Kidney (tissue), 13 donors: ENCODE measurements at regions not wholly inside any gene's neighbourhood (a gene's known extent, or its start where the extent isn't known, plus 50 kb on each side); places are given as distances from the start of the nearest gene placed in this dataset.
A peak's percentile ranks its signal among the peaks of the same experiment; 100 is the strongest.

Experiments used
- DNase-seq, 5 donors: peaks; one replicate each; pipeline ENCODE4 v3.0.0-alpha.2; 2013 to 2020
- FAIRE-seq: peaks from 2 replicates; lab custom pipeline; 2012; peaks lifted over from hg19 to GRCh38; lab: Jason Lieb, UNC
- H3K27ac ChIP-seq, 2 donors: one replicate each; pipeline ENCODE4 v1.7.0; 2013; ENCODE audit warnings: low read depth in 2 of 2, low read length in 2 of 2, inconsistent platforms in 1 of 2
- H3K27me3 ChIP-seq: one replicate; pipeline ENCODE4 v1.7.1; 2013; ENCODE audit warnings: low read length, inconsistent platforms; ENCODE audit not compliant: control insufficient read depth, insufficient read depth
- H3K36me3 ChIP-seq, 3 donors: one replicate each; pipeline versions ENCODE4 v1.7.0 to v1.7.1; 2013; ENCODE audit warnings: low read length in 3 of 3, control low read depth in 1 of 3, inconsistent platforms in 1 of 3; ENCODE audit not compliant: insufficient read depth in 3 of 3, control insufficient read depth in 2 of 3
- H3K4me1 ChIP-seq, 3 donors: one replicate each; pipeline versions ENCODE4 v1.7.0 to v1.7.1; 2013; ENCODE audit warnings: low read length in 3 of 3, inconsistent platforms in 1 of 3, low read depth in 1 of 3; ENCODE audit not compliant: control insufficient read depth in 2 of 3, insufficient read depth in 2 of 3
- H3K4me3 ChIP-seq, 3 donors: one replicate each; pipeline versions ENCODE4 v1.7.0 to v1.8.1; 2013; ENCODE audit warnings: low read length in 3 of 3, control low read depth in 1 of 3, inconsistent platforms in 1 of 3
- H3K9ac ChIP-seq, 3 donors: one replicate each; pipeline versions ENCODE4 v1.7.0 to v1.7.1; 2013; ENCODE audit warnings: low read length in 3 of 3, control low read depth in 1 of 3, inconsistent platforms in 1 of 3
- H3K9me3 ChIP-seq, 3 donors: one replicate each; pipeline versions ENCODE4 v1.7.0 to v1.7.1; 2013; ENCODE audit warnings: low read length in 3 of 3, control low read depth in 1 of 3, inconsistent platforms in 1 of 3; ENCODE audit not compliant: control insufficient read depth in 2 of 3, insufficient read depth in 1 of 3
- intact Hi-C: fragments of 100-400 bp; cut with DNase I; formaldehyde crosslinking; loops from one replicate; pipeline ENCODE4 v1.11.1; 2022
- TF ChIP-seq, protein P1 (sequence below): IDR thresholded peaks from 3 replicates; pipeline ENCODE4 v1.5.1; 2012; ENCODE audit warnings: mild to moderate bottlenecking, moderate library complexity, borderline replicate concordance; ENCODE audit not compliant: insufficient read depth; ENCODE audit errors: extremely low read depth
- donor health status: control.
- donor health status: control.
- donor health status: control.
- donor health status: control.
- donor health status: control.
- donor health status: DM: yes; HTN: yes; CAD: no.
- donor health status: Normal renal cell carcinoma (clear cell type).

DNA sequence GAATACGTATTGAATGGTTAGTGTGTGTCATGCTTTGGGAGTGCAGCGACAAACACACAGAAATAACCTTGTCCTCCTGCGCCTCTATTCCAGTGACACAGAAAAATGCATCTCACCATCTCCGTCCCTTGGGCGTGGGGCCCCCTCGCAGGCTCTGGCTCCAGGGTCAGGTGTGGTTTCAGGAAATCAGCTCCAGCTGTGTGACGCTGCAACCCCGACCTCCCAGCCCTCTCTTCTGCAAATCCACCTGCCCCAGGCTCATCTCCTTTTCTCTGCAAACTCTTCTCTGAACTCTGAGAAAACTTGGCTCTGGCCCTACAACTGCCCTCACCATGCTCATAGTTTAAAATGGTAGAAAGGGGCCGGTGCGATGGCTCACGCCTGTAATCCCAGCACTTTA is 51.3 kb upstream of the ZNF536 start:
- Histone ChIP-seq H3K4me1 (peaks cover 0 to 5% (median 0%) of the 10 kb centered on the region in 3 donors), H3K27ac (no peak overlapping the region), H3K36me3 (no peaks in the 10 kb centered on the region), H3K27me3 (no peaks in the 10 kb centered on the region), H3K9me3 (no peaks in the 10 kb centered on the region), H3K9ac (no peak overlapping the region), H3K4me3 (no peak overlapping the region)
- FAIRE-seq = no peak
- peak in 1 of 5 donors; percentile 17 for DNase-seq
- intact Hi-C loops = no loop called here
- TF ChIP-seq, protein P1, sequence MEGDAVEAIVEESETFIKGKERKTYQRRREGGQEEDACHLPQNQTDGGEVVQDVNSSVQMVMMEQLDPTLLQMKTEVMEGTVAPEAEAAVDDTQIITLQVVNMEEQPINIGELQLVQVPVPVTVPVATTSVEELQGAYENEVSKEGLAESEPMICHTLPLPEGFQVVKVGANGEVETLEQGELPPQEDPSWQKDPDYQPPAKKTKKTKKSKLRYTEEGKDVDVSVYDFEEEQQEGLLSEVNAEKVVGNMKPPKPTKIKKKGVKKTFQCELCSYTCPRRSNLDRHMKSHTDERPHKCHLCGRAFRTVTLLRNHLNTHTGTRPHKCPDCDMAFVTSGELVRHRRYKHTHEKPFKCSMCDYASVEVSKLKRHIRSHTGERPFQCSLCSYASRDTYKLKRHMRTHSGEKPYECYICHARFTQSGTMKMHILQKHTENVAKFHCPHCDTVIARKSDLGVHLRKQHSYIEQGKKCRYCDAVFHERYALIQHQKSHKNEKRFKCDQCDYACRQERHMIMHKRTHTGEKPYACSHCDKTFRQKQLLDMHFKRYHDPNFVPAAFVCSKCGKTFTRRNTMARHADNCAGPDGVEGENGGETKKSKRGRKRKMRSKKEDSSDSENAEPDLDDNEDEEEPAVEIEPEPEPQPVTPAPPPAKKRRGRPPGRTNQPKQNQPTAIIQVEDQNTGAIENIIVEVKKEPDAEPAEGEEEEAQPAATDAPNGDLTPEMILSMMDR = no peak
